ENCODE measurements at regions not wholly inside any gene's neighbourhood (a gene's known extent, or its start where the extent isn't known, plus 50 kb on each side); places are given as distances from the start of the nearest gene placed in this dataset.

- TF ChIP-seq POLR2AphosphoS5 (IDR thresholded peaks at IDR 0.05; ENCODE audit: low read depth, low read length): no peak
- no peak for TF ChIP-seq FOXP2 (optimal IDR thresholded peaks at IDR 0.05; ENCODE audit: borderline replicate concordance, extremely low read depth, extremely low read length, insufficient read depth)
- no peak for TF ChIP-seq TAF1 (IDR thresholded peaks at IDR 0.05; ENCODE audit: borderline replicate concordance, insufficient read depth, low read length)
- TF ChIP-seq, protein P1, sequence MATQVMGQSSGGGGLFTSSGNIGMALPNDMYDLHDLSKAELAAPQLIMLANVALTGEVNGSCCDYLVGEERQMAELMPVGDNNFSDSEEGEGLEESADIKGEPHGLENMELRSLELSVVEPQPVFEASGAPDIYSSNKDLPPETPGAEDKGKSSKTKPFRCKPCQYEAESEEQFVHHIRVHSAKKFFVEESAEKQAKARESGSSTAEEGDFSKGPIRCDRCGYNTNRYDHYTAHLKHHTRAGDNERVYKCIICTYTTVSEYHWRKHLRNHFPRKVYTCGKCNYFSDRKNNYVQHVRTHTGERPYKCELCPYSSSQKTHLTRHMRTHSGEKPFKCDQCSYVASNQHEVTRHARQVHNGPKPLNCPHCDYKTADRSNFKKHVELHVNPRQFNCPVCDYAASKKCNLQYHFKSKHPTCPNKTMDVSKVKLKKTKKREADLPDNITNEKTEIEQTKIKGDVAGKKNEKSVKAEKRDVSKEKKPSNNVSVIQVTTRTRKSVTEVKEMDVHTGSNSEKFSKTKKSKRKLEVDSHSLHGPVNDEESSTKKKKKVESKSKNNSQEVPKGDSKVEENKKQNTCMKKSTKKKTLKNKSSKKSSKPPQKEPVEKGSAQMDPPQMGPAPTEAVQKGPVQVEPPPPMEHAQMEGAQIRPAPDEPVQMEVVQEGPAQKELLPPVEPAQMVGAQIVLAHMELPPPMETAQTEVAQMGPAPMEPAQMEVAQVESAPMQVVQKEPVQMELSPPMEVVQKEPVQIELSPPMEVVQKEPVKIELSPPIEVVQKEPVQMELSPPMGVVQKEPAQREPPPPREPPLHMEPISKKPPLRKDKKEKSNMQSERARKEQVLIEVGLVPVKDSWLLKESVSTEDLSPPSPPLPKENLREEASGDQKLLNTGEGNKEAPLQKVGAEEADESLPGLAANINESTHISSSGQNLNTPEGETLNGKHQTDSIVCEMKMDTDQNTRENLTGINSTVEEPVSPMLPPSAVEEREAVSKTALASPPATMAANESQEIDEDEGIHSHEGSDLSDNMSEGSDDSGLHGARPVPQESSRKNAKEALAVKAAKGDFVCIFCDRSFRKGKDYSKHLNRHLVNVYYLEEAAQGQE (IDR thresholded peaks at IDR 0.05; ENCODE audit: insufficient read depth in 1 of 2, low read depth in 2 of 2, low read length in 2 of 2): no peak
- no peak for TF ChIP-seq SIN3A (IDR thresholded peaks at IDR 0.05; ENCODE audit: borderline replicate concordance, insufficient read depth, low read length)
These were observed 739.2 kb downstream of the VGLL3 start for GRCh38 chr3:86251781-86252180.
